ENCODE measurements at regions not wholly inside any gene's neighbourhood (a gene's known extent, or its start where the extent isn't known, plus 50 kb on each side); places are given as distances from the start of the nearest gene placed in this dataset.

GRCh38 chr6:94041945-94042709 is 622.8 kb upstream of the EPHA7 start:
- H3K9ac ChIP-seq (ENCODE audit: low read depth in 1 of 3, low read length in 3 of 3) = no peak overlapping the region
- H3K4me3 ChIP-seq (ENCODE audit: low read length in 3 of 3) = no peak overlapping the region
- H3K4me1 ChIP-seq (ENCODE audit: control insufficient read depth in 3 of 3, insufficient read depth in 3 of 3, low read length in 3 of 3) = no peaks in the 10 kb centered on the region
- no peaks in the 10 kb centered on the region for H3K36me3 ChIP-seq (ENCODE audit: control insufficient read depth in 3 of 3, insufficient read depth in 3 of 3, low read length in 3 of 3)
- no peaks in the 10 kb centered on the region for H3K27me3 ChIP-seq (ENCODE audit: control insufficient read depth in 3 of 3, insufficient read depth in 3 of 3, low read length in 3 of 3)
- H3K9me3 ChIP-seq (ENCODE audit: control insufficient read depth in 3 of 3, low read length in 3 of 3) = no peaks in the 10 kb centered on the region
- no peak overlapping the region for H3K27ac ChIP-seq (ENCODE audit: low read depth, low read length)

- peaks cover 0 to 6% (median 0%) of the 10 kb centered on the region in 3 donors for H3K9me3 ChIP-seq (ENCODE audit: control insufficient read depth in 3 of 3, low read length in 3 of 3)
- no peaks in the 10 kb centered on the region for H3K4me1 ChIP-seq (ENCODE audit: control insufficient read depth in 3 of 3, insufficient read depth in 3 of 3, low read length in 3 of 3)
- no peaks in the 10 kb centered on the region for H3K27me3 ChIP-seq (ENCODE audit: control insufficient read depth in 3 of 3, insufficient read depth in 3 of 3, low read length in 3 of 3)
- H3K27ac ChIP-seq (ENCODE audit: low read depth, low read length) = no peak overlapping the region
- no peaks in the 10 kb centered on the region for H3K36me3 ChIP-seq (ENCODE audit: control insufficient read depth in 3 of 3, insufficient read depth in 3 of 3, low read length in 3 of 3)
- no peak overlapping the region for H3K9ac ChIP-seq (ENCODE audit: low read depth in 1 of 3, low read length in 3 of 3)
- no peak overlapping the region for H3K4me3 ChIP-seq (ENCODE audit: low read length in 3 of 3)
Observed at GRCh38 chr6:94036024-94036423, 616.7 kb upstream of the EPHA7 start.

GRCh38 chr6:94027374-94027773 is 608.0 kb upstream of the EPHA7 start:
- no peaks in the 10 kb centered on the region for H3K4me1 ChIP-seq (ENCODE audit: control insufficient read depth in 3 of 3, insufficient read depth in 3 of 3, low read length in 3 of 3)
- H3K36me3 ChIP-seq (ENCODE audit: control insufficient read depth in 3 of 3, insufficient read depth in 3 of 3, low read length in 3 of 3) = no peaks in the 10 kb centered on the region
- no peak overlapping the region for H3K27ac ChIP-seq (ENCODE audit: low read depth, low read length)
- no peak overlapping the region for H3K9ac ChIP-seq (ENCODE audit: low read depth in 1 of 3, low read length in 3 of 3)
- no peak overlapping the region for H3K4me3 ChIP-seq (ENCODE audit: low read length in 3 of 3)
- H3K27me3 ChIP-seq (ENCODE audit: control insufficient read depth in 3 of 3, insufficient read depth in 3 of 3, low read length in 3 of 3) = no peaks in the 10 kb centered on the region
- peaks cover 0 to 7% (median 0%) of the 10 kb centered on the region in 3 donors for H3K9me3 ChIP-seq (ENCODE audit: control insufficient read depth in 3 of 3, low read length in 3 of 3)

DNA sequence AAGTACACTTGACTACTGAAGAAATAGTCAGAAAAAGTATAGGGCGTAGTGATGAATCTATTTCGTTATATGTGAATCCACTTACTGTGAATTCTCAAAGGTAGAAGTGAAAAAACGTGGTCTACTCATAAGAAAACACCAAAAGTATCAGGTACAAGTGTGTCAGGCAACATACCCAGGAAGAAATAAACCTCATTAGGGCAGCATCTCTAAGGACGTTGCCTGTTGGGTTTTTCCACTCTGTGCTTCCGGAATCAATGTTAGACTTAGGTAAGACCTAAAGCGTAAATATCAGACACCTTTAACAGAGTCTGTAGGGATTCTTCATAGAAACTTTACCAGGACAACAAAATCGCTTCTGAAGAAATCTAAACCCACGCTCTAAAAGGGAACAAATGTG is 607.2 kb upstream of the EPHA7 start:
- H3K27me3 ChIP-seq (ENCODE audit: control insufficient read depth in 3 of 3, insufficient read depth in 3 of 3, low read length in 3 of 3) = no peaks in the 10 kb centered on the region
- no peak overlapping the region for H3K4me3 ChIP-seq (ENCODE audit: low read length in 3 of 3)
- H3K36me3 ChIP-seq (ENCODE audit: control insufficient read depth in 3 of 3, insufficient read depth in 3 of 3, low read length in 3 of 3) = no peaks in the 10 kb centered on the region
- no peak overlapping the region for H3K9ac ChIP-seq (ENCODE audit: low read depth in 1 of 3, low read length in 3 of 3)
- peaks cover 0 to 7% (median 0%) of the 10 kb centered on the region in 3 donors for H3K9me3 ChIP-seq (ENCODE audit: control insufficient read depth in 3 of 3, low read length in 3 of 3)
- H3K4me1 ChIP-seq (ENCODE audit: control insufficient read depth in 3 of 3, insufficient read depth in 3 of 3, low read length in 3 of 3) = no peaks in the 10 kb centered on the region
- H3K27ac ChIP-seq (ENCODE audit: low read depth, low read length) = no peak overlapping the region

- no peaks in the 10 kb centered on the region for H3K4me1 ChIP-seq (ENCODE audit: control insufficient read depth in 3 of 3, insufficient read depth in 3 of 3, low read length in 3 of 3)
- no peaks in the 10 kb centered on the region for H3K27me3 ChIP-seq (ENCODE audit: control insufficient read depth in 3 of 3, insufficient read depth in 3 of 3, low read length in 3 of 3)
- no peak overlapping the region for H3K9ac ChIP-seq (ENCODE audit: low read depth in 1 of 3, low read length in 3 of 3)
- H3K4me3 ChIP-seq (ENCODE audit: low read length in 3 of 3) = no peak overlapping the region
- no peaks in the 10 kb centered on the region for H3K36me3 ChIP-seq (ENCODE audit: control insufficient read depth in 3 of 3, insufficient read depth in 3 of 3, low read length in 3 of 3)
- H3K9me3 ChIP-seq (ENCODE audit: control insufficient read depth in 3 of 3, low read length in 3 of 3) = no peaks in the 10 kb centered on the region
- H3K27ac ChIP-seq (ENCODE audit: low read depth, low read length) = no peak overlapping the region
Observed at GRCh38 chr6:94005835-94006234, 586.5 kb upstream of the EPHA7 start.

GRCh38 chr6:93992976-93993375 is 573.6 kb upstream of the EPHA7 start:
- Histone ChIP-seq H3K9me3 (ENCODE audit: control insufficient read depth in 3 of 3, low read length in 3 of 3) (no peaks in the 10 kb centered on the region), H3K4me3 (ENCODE audit: low read length in 3 of 3) (no peak overlapping the region), H3K4me1 (ENCODE audit: control insufficient read depth in 3 of 3, insufficient read depth in 3 of 3, low read length in 3 of 3) (no peaks in the 10 kb centered on the region), H3K27me3 (ENCODE audit: control insufficient read depth in 3 of 3, insufficient read depth in 3 of 3, low read length in 3 of 3) (no peaks in the 10 kb centered on the region), H3K9ac (ENCODE audit: low read depth in 1 of 3, low read length in 3 of 3) (no peak overlapping the region), H3K36me3 (ENCODE audit: control insufficient read depth in 3 of 3, insufficient read depth in 3 of 3, low read length in 3 of 3) (no peaks in the 10 kb centered on the region), H3K27ac (ENCODE audit: low read depth, low read length) (no peak overlapping the region)

DNA sequence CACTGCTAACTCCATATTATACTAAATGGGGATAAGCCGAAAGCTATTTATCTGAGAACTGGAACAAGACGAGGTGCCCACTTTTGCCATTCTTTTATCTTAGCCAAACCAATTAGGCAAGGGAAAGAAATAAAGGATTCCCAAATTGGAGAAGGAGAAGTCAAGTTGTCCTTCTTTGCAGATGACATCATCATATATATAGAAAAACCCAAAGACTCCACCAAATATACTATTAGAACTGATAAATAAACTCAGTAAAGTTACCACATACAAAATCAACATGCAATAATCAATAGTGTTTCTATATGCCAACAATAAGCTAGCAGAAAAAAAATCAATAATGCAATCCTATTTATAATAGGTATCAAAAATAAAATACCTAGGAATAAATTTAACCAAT is 570.3 kb upstream of the EPHA7 start:
- no peak overlapping the region for H3K4me3 ChIP-seq (ENCODE audit: low read length in 3 of 3)
- H3K36me3 ChIP-seq (ENCODE audit: control insufficient read depth in 3 of 3, insufficient read depth in 3 of 3, low read length in 3 of 3) = no peaks in the 10 kb centered on the region
- H3K9ac ChIP-seq (ENCODE audit: low read depth in 1 of 3, low read length in 3 of 3) = no peak overlapping the region

DNA sequence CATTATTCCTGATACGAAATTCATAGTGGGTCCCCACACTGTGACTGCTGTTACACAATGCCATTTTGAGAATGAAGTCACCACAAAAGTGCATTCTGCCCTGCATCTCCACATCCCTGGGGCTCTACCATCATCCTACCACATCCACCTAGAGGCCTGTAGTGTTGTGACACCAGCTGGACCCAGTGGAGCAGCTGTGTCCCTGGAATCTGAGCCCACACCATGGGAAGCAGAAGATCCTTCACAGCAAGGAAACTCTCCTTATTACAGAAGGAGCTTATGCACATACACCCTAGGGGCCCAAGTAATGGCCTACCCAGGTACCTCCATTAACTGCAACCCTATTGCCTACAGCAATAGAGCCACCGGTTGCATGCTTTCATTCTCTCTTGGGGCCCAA is 566.6 kb upstream of the EPHA7 start:
- no peak overlapping the region for H3K27ac ChIP-seq (ENCODE audit: low read depth, low read length)
- no peak overlapping the region for H3K9ac ChIP-seq (ENCODE audit: low read depth in 1 of 3, low read length in 3 of 3)
- no peaks in the 10 kb centered on the region for H3K27me3 ChIP-seq (ENCODE audit: control insufficient read depth in 3 of 3, insufficient read depth in 3 of 3, low read length in 3 of 3)
- H3K36me3 ChIP-seq (ENCODE audit: control insufficient read depth in 3 of 3, insufficient read depth in 3 of 3, low read length in 3 of 3) = no peaks in the 10 kb centered on the region
- H3K9me3 ChIP-seq (ENCODE audit: control insufficient read depth in 3 of 3, low read length in 3 of 3) = no peaks in the 10 kb centered on the region
- no peaks in the 10 kb centered on the region for H3K4me1 ChIP-seq (ENCODE audit: control insufficient read depth in 3 of 3, insufficient read depth in 3 of 3, low read length in 3 of 3)
- no peak overlapping the region for H3K4me3 ChIP-seq (ENCODE audit: low read length in 3 of 3)

More for the DNA sequence above, 570.3 kb upstream of the EPHA7 start:
- Histone ChIP-seq H3K9me3 (ENCODE audit: control insufficient read depth in 3 of 3, low read length in 3 of 3) (no peaks in the 10 kb centered on the region), H3K4me1 (ENCODE audit: control insufficient read depth in 3 of 3, insufficient read depth in 3 of 3, low read length in 3 of 3) (no peaks in the 10 kb centered on the region), H3K27me3 (ENCODE audit: control insufficient read depth in 3 of 3, insufficient read depth in 3 of 3, low read length in 3 of 3) (no peaks in the 10 kb centered on the region), H3K27ac (ENCODE audit: low read depth, low read length) (no peak overlapping the region)

DNA sequence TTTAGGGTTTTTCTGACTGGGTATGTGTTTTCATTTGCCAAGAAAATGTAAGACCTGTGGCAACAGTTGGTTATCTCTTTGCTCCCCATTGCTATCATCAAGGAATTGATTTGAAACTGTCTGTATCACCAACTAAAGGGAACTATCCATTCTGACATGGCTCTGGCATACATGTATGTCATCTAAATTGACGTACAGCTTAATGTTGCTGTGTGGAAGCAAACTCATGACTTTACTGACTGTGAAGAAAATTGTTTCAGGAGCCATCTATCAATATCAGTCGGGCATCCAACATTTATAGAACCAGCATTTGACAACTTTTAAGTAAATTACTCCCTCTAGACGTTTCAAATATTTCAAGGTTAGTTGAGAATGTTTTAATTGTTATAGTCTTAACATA is 555.8 kb upstream of the EPHA7 start:
- H3K9me3 ChIP-seq (ENCODE audit: control insufficient read depth in 3 of 3, low read length in 3 of 3) = no peaks in the 10 kb centered on the region
- no peak overlapping the region for H3K27ac ChIP-seq (ENCODE audit: low read depth, low read length)
- no peaks in the 10 kb centered on the region for H3K4me1 ChIP-seq (ENCODE audit: control insufficient read depth in 3 of 3, insufficient read depth in 3 of 3, low read length in 3 of 3)
- no peak overlapping the region for H3K4me3 ChIP-seq (ENCODE audit: low read length in 3 of 3)
- H3K36me3 ChIP-seq (ENCODE audit: control insufficient read depth in 3 of 3, insufficient read depth in 3 of 3, low read length in 3 of 3) = no peaks in the 10 kb centered on the region
- H3K27me3 ChIP-seq (ENCODE audit: control insufficient read depth in 3 of 3, insufficient read depth in 3 of 3, low read length in 3 of 3) = no peaks in the 10 kb centered on the region
- H3K9ac ChIP-seq (ENCODE audit: low read depth in 1 of 3, low read length in 3 of 3) = no peak overlapping the region

- H3K4me1 ChIP-seq (ENCODE audit: control insufficient read depth in 3 of 3, insufficient read depth in 3 of 3, low read length in 3 of 3) = no peaks in the 10 kb centered on the region
- H3K9me3 ChIP-seq (ENCODE audit: control insufficient read depth in 3 of 3, low read length in 3 of 3) = no peaks in the 10 kb centered on the region
- H3K27ac ChIP-seq (ENCODE audit: low read depth, low read length) = no peak overlapping the region
- H3K36me3 ChIP-seq (ENCODE audit: control insufficient read depth in 3 of 3, insufficient read depth in 3 of 3, low read length in 3 of 3) = no peaks in the 10 kb centered on the region
- no peak overlapping the region for H3K4me3 ChIP-seq (ENCODE audit: low read length in 3 of 3)
- H3K27me3 ChIP-seq (ENCODE audit: control insufficient read depth in 3 of 3, insufficient read depth in 3 of 3, low read length in 3 of 3) = no peaks in the 10 kb centered on the region
- no peak overlapping the region for H3K9ac ChIP-seq (ENCODE audit: low read depth in 1 of 3, low read length in 3 of 3)
Observed at GRCh38 chr6:93974332-93974731, 555.0 kb upstream of the EPHA7 start.
